ENCODE measurements at regions not wholly inside any gene's neighbourhood (a gene's known extent, or its start where the extent isn't known, plus 50 kb on each side); places are given as distances from the start of the nearest gene placed in this dataset.
A peak's percentile ranks its signal among the peaks of the same experiment; 100 is the strongest.

GRCh38 chr13:31890946-31891345 is 140.6 kb upstream of the FRY start:
- TF ChIP-seq CTCF (IDR thresholded peaks at IDR 0.05; ENCODE audit: control insufficient read depth, insufficient read depth, low read depth, low read length, missing control alignments), result no peak
- DNase-seq (ENCODE audit: low read depth), result no peak

GRCh38 chr13:31891472-31891871 is 140.1 kb upstream of the FRY start:
- no peak for DNase-seq (ENCODE audit: low read depth)
- H3K4me3 ChIP-seq (ENCODE audit: control insufficient read depth, low read depth, low read length), result no peak overlapping the region
- TF ChIP-seq CTCF (IDR thresholded peaks at IDR 0.05; ENCODE audit: control insufficient read depth, insufficient read depth, low read depth, low read length, missing control alignments), result no peak

More at GRCh38 chr13:31890946-31891345, 140.6 kb upstream of the FRY start:
- H3K4me3 ChIP-seq (ENCODE audit: control insufficient read depth, low read depth, low read length), result no peak overlapping the region

GRCh38 chr13:31894931-31895330 is 136.6 kb upstream of the FRY start:
- H3K4me3 ChIP-seq (ENCODE audit: control insufficient read depth, low read depth, low read length), result no peak overlapping the region
- no peak for TF ChIP-seq CTCF (IDR thresholded peaks at IDR 0.05; ENCODE audit: control insufficient read depth, insufficient read depth, low read depth, low read length, missing control alignments)
- DNase-seq (ENCODE audit: low read depth), result no peak

GRCh38 chr13:31895691-31896090 is 135.9 kb upstream of the FRY start:
- TF ChIP-seq CTCF (IDR thresholded peaks at IDR 0.05; ENCODE audit: control insufficient read depth, insufficient read depth, low read depth, low read length, missing control alignments), result no peak

GRCh38 chr13:31896427-31896826 is 135.1 kb upstream of the FRY start:
- no peak for TF ChIP-seq CTCF (IDR thresholded peaks at IDR 0.05; ENCODE audit: control insufficient read depth, insufficient read depth, low read depth, low read length, missing control alignments)
- peak; percentile 80 for DNase-seq (ENCODE audit: low read depth)
- H3K4me3 ChIP-seq (ENCODE audit: control insufficient read depth, low read depth, low read length), result no peak overlapping the region

More at GRCh38 chr13:31895691-31896090, 135.9 kb upstream of the FRY start:
- no peak overlapping the region for H3K4me3 ChIP-seq (ENCODE audit: control insufficient read depth, low read depth, low read length)
- DNase-seq (ENCODE audit: low read depth), result no peak

- DNase-seq (ENCODE audit: low read depth), result no peak
- TF ChIP-seq CTCF (IDR thresholded peaks at IDR 0.05; ENCODE audit: control insufficient read depth, insufficient read depth, low read depth, low read length, missing control alignments), result no peak
- no peak overlapping the region for H3K4me3 ChIP-seq (ENCODE audit: control insufficient read depth, low read depth, low read length)
These were observed 133.0 kb upstream of the FRY start for GRCh38 chr13:31898378-31899071.

All from AG09309 (cell line).